Immature natural killer cell (primary cell): ENCODE measurements at regions not wholly inside any gene's neighbourhood (a gene's known extent, or its start where the extent isn't known, plus 50 kb on each side); places are given as distances from the start of the nearest gene placed in this dataset.

Source experiments
- DNase-seq, 3 donors: peaks; one replicate each; pipeline ENCODE4 v3.0.0; 2022; ENCODE audit warnings: mixed read lengths in 1 of 3
- H3K27ac Mint-ChIP-seq, 6 donors: one replicate each; pipeline ENCODE4 v1.8.0; 2020; ENCODE audit warnings: mixed read lengths in 6 of 6, mild to moderate bottlenecking in 5 of 6, inconsistent platforms in 4 of 6, moderate library complexity in 3 of 6
- H3K27me3 Mint-ChIP-seq, 3 donors: one replicate each; pipeline ENCODE4 v1.8.0; 2020 to 2021; ENCODE audit warnings: low read depth in 3 of 3, mild to moderate bottlenecking in 3 of 3, mixed read lengths in 3 of 3, moderate library complexity in 3 of 3, inconsistent platforms in 1 of 3
- H3K36me3 Mint-ChIP-seq, 3 donors: one replicate each; pipeline ENCODE4 v1.8.0; 2020; ENCODE audit warnings: mixed read lengths in 3 of 3, inconsistent platforms in 2 of 3, mild to moderate bottlenecking in 2 of 3
- H3K4me1 Mint-ChIP-seq, 2 donors: one replicate each; pipeline ENCODE4 v1.8.0; 2020; ENCODE audit warnings: inconsistent platforms in 2 of 2, mild to moderate bottlenecking in 2 of 2, mixed read lengths in 2 of 2, moderate library complexity in 1 of 2
- H3K4me3 Mint-ChIP-seq, 5 donors: one replicate each; pipeline ENCODE4 v1.8.0; 2020; ENCODE audit warnings: mild to moderate bottlenecking in 5 of 5, mixed read lengths in 5 of 5, inconsistent platforms in 3 of 5, moderate library complexity in 3 of 5
- H3K9me3 Mint-ChIP-seq, 6 donors: one replicate each; pipeline ENCODE4 v1.8.0; 2020; ENCODE audit warnings: mild to moderate bottlenecking in 6 of 6, mixed read lengths in 6 of 6, inconsistent platforms in 4 of 6, moderate library complexity in 3 of 6

- no peak for DNase-seq
- no peak overlapping the region for H3K27ac Mint-ChIP-seq
- H3K36me3 Mint-ChIP-seq: no peaks in the 10 kb centered on the region
- H3K4me3 Mint-ChIP-seq: no peak overlapping the region
- peaks cover 0 to 5% of the 10 kb centered on the region in 2 donors for H3K4me1 Mint-ChIP-seq
- peaks cover 0 to 5% (median 5%) of the 10 kb centered on the region in 3 donors for H3K27me3 Mint-ChIP-seq
- H3K9me3 Mint-ChIP-seq: peaks cover 0 to 2% (median 0%) of the 10 kb centered on the region in 6 donors
Observed at GRCh38 chr1:57788313-57788712, 364.5 kb upstream of the DAB1 start.

GRCh38 chr1:57784356-57784755 is 360.5 kb upstream of the DAB1 start:
- H3K4me1 Mint-ChIP-seq: peaks cover 15 to 25% of the 10 kb centered on the region in 2 donors
- DNase-seq: no peak
- peaks cover 0 to 2% (median 0%) of the 10 kb centered on the region in 6 donors for H3K9me3 Mint-ChIP-seq
- H3K36me3 Mint-ChIP-seq: no peaks in the 10 kb centered on the region
- no peak overlapping the region for H3K4me3 Mint-ChIP-seq
- no peak overlapping the region for H3K27ac Mint-ChIP-seq
- H3K27me3 Mint-ChIP-seq: peaks cover 3 to 5% (median 4%) of the 10 kb centered on the region in 3 donors

- peak in 2 of 3 donors; percentile 0 to 6 for DNase-seq
- peaks cover 15 to 25% of the 10 kb centered on the region in 2 donors for H3K4me1 Mint-ChIP-seq
- peaks cover 6% of the 10 kb centered on the region in 3 donors for H3K27me3 Mint-ChIP-seq
- H3K4me3 Mint-ChIP-seq: peak overlapping the region in 4 of 5 donors; percentile 3 to 39 (median 34)
- no peak overlapping the region for H3K27ac Mint-ChIP-seq
- peaks cover 0 to 2% (median 0%) of the 10 kb centered on the region in 6 donors for H3K9me3 Mint-ChIP-seq
- peaks cover 0 to 3% (median 0%) of the 10 kb centered on the region in 3 donors for H3K36me3 Mint-ChIP-seq
Observed at GRCh38 chr1:57782357-57782756, 358.5 kb upstream of the DAB1 start.

GRCh38 chr1:57772580-57773195 is 348.8 kb upstream of the DAB1 start:
- no peak overlapping the region for H3K27ac Mint-ChIP-seq
- peaks cover 0 to 2% (median 1%) of the 10 kb centered on the region in 3 donors for H3K27me3 Mint-ChIP-seq
- H3K4me3 Mint-ChIP-seq: no peak overlapping the region
- no peaks in the 10 kb centered on the region for H3K4me1 Mint-ChIP-seq
- no peak for DNase-seq
- peaks cover 0 to 1% (median 0%) of the 10 kb centered on the region in 6 donors for H3K9me3 Mint-ChIP-seq
- no peaks in the 10 kb centered on the region for H3K36me3 Mint-ChIP-seq

- no peak for DNase-seq
- no peaks in the 10 kb centered on the region for H3K4me1 Mint-ChIP-seq
- no peak overlapping the region for H3K27ac Mint-ChIP-seq
- H3K9me3 Mint-ChIP-seq: peaks cover 0 to 4% (median 0%) of the 10 kb centered on the region in 6 donors
- H3K36me3 Mint-ChIP-seq: no peaks in the 10 kb centered on the region
- no peak overlapping the region for H3K4me3 Mint-ChIP-seq
- peaks cover 0 to 4% (median 0%) of the 10 kb centered on the region in 3 donors for H3K27me3 Mint-ChIP-seq
Observed at GRCh38 chr1:57770772-57771171, 346.9 kb upstream of the DAB1 start.

DNA sequence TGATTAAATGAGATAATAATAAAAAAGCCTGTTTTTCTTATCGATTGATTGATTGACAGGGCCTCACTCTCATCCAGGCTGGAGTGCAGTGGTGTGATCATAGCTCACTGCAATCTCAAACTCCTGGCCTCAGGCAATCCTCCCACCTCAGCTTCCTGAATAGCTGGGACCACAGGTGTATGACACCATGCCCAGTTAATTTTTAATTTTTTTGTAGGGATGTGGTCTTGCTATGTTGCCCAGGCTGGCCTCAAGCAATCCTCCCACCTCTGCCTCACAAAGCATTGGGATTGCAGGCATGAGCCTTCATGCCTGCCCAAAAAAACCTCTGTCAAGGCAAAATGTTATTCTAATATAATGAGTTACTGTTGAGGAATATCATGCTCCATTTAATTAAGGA is 346.4 kb upstream of the DAB1 start:
- Mint-ChIP-seq H3K9me3 (peaks cover 0 to 4% (median 0%) of the 10 kb centered on the region in 6 donors), H3K27ac (no peak overlapping the region), H3K36me3 (no peaks in the 10 kb centered on the region), H3K27me3 (peaks cover 0 to 4% (median 0%) of the 10 kb centered on the region in 3 donors), H3K4me1 (no peaks in the 10 kb centered on the region), H3K4me3 (no peak overlapping the region)
- DNase-seq: no peak

- H3K4me3 Mint-ChIP-seq: no peak overlapping the region
- H3K4me1 Mint-ChIP-seq: no peaks in the 10 kb centered on the region
- no peak for DNase-seq
- H3K9me3 Mint-ChIP-seq: peaks cover 0 to 4% (median 0%) of the 10 kb centered on the region in 6 donors
- no peaks in the 10 kb centered on the region for H3K36me3 Mint-ChIP-seq
- H3K27me3 Mint-ChIP-seq: peaks cover 0 to 8% (median 0%) of the 10 kb centered on the region in 3 donors
- H3K27ac Mint-ChIP-seq: no peak overlapping the region
Observed at GRCh38 chr1:57761628-57762027, 337.8 kb upstream of the DAB1 start.

- Mint-ChIP-seq H3K4me1 (no peaks in the 10 kb centered on the region), H3K27ac (no peak overlapping the region), H3K27me3 (peaks cover 0 to 3% (median 2%) of the 10 kb centered on the region in 3 donors), H3K9me3 (peaks cover 0 to 13% (median 0%) of the 10 kb centered on the region in 6 donors), H3K36me3 (peaks cover 0 to 3% (median 0%) of the 10 kb centered on the region in 3 donors), H3K4me3 (no peak overlapping the region)
- no peak for DNase-seq
Observed at GRCh38 chr1:57752843-57753242, 329.0 kb upstream of the DAB1 start.

DNA sequence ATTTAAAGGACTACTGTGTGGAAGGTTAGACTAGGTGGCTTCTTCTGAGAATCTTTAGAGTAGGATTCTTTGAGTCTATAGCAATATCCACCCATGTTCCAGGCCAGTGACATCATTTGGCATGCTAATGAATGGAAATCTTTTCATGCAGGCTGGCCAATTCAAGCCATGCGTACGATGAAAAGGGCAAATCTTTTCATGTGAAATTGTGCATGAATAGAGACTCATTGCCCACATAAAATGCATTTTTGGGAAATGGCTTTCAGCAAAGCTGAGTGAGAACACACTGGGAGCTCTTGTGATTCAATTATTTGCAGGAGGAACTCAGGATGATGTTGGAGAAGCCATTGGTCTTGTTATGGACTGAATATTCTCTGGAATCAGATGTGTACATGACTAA is 324.9 kb upstream of the DAB1 start:
- no peak overlapping the region for H3K4me3 Mint-ChIP-seq
- H3K27ac Mint-ChIP-seq: no peak overlapping the region
- H3K27me3 Mint-ChIP-seq: peaks cover 0 to 2% (median 0%) of the 10 kb centered on the region in 3 donors
- H3K4me1 Mint-ChIP-seq: no peaks in the 10 kb centered on the region
- H3K9me3 Mint-ChIP-seq: peaks cover 0 to 7% (median 0%) of the 10 kb centered on the region in 6 donors
- H3K36me3 Mint-ChIP-seq: peaks cover 0 to 3% (median 0%) of the 10 kb centered on the region in 3 donors
- no peak for DNase-seq

GRCh38 chr1:57747818-57748217 is 324.0 kb upstream of the DAB1 start:
- H3K27ac Mint-ChIP-seq: no peak overlapping the region
- H3K4me3 Mint-ChIP-seq: no peak overlapping the region
- H3K9me3 Mint-ChIP-seq: peaks cover 0 to 6% (median 0%) of the 10 kb centered on the region in 6 donors

DNA sequence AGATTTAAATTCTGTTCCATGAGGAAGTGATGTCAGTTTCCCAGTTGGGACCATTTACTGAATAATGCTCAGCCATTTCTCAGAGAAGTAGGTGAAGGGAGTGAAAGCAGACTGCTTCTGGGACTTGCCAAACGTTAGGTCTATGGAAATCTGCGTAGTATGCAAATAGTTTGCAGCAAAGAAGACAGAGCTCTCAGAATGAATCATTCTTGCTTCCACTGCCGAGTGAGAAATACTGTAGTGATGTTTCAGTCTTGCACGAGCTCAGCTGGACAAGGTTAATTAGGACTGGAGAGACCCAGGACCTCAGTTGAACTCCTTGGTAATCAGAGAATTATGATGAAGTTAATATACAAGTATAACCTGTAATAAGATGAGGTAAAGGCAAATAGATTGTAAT is 317.7 kb upstream of the DAB1 start:
- H3K4me3 Mint-ChIP-seq: no peak overlapping the region
- peaks cover 0 to 3% (median 2%) of the 10 kb centered on the region in 3 donors for H3K27me3 Mint-ChIP-seq
- H3K27ac Mint-ChIP-seq: no peak overlapping the region

More at GRCh38 chr1:57747818-57748217, 324.0 kb upstream of the DAB1 start:
- H3K27me3 Mint-ChIP-seq: peaks cover 0 to 2% (median 0%) of the 10 kb centered on the region in 3 donors
- no peaks in the 10 kb centered on the region for H3K4me1 Mint-ChIP-seq
- H3K36me3 Mint-ChIP-seq: peaks cover 0 to 3% (median 0%) of the 10 kb centered on the region in 3 donors
- no peak for DNase-seq

GRCh38 chr1:57736940-57737339 is 313.1 kb upstream of the DAB1 start:
- no peak for DNase-seq
- Mint-ChIP-seq H3K4me3 (no peak overlapping the region), H3K27ac (no peak overlapping the region), H3K9me3 (no peaks in the 10 kb centered on the region), H3K27me3 (peaks cover 0 to 6% (median 5%) of the 10 kb centered on the region in 3 donors), H3K4me1 (peaks cover 0 to 2% of the 10 kb centered on the region in 2 donors), H3K36me3 (no peaks in the 10 kb centered on the region)

More for the DNA sequence above, 317.7 kb upstream of the DAB1 start:
- Mint-ChIP-seq H3K36me3 (no peaks in the 10 kb centered on the region), H3K4me1 (peaks cover 0 to 2% of the 10 kb centered on the region in 2 donors), H3K9me3 (no peaks in the 10 kb centered on the region)
- DNase-seq: no peak

- Mint-ChIP-seq H3K27me3 (peaks cover 0 to 3% (median 0%) of the 10 kb centered on the region in 3 donors), H3K4me1 (peaks cover 4 to 6% of the 10 kb centered on the region in 2 donors), H3K27ac (no peak overlapping the region), H3K36me3 (no peaks in the 10 kb centered on the region), H3K4me3 (no peak overlapping the region), H3K9me3 (peaks cover 0 to 3% (median 0%) of the 10 kb centered on the region in 6 donors)
- no peak for DNase-seq
Observed at GRCh38 chr1:57729181-57729580, 305.3 kb upstream of the DAB1 start.

- no peak for DNase-seq
- Mint-ChIP-seq H3K27me3 (peaks cover 0 to 1% (median 0%) of the 10 kb centered on the region in 3 donors), H3K4me3 (no peak overlapping the region), H3K27ac (no peak overlapping the region), H3K36me3 (no peaks in the 10 kb centered on the region), H3K9me3 (peaks cover 0 to 3% (median 0%) of the 10 kb centered on the region in 6 donors), H3K4me1 (peaks cover 4 to 6% of the 10 kb centered on the region in 2 donors)
Observed at GRCh38 chr1:57727121-57727520, 303.3 kb upstream of the DAB1 start.
